SW480 (cell line): ENCODE measurements at regions not wholly inside any gene's neighbourhood (a gene's known extent, or its start where the extent isn't known, plus 50 kb on each side); places are given as distances from the start of the nearest gene placed in this dataset.

Experiments
- DNase-seq: peaks from one replicate; pipeline ENCODE4 v3.0.0-alpha.2; 2016; ENCODE audit warnings: low spot score

DNA sequence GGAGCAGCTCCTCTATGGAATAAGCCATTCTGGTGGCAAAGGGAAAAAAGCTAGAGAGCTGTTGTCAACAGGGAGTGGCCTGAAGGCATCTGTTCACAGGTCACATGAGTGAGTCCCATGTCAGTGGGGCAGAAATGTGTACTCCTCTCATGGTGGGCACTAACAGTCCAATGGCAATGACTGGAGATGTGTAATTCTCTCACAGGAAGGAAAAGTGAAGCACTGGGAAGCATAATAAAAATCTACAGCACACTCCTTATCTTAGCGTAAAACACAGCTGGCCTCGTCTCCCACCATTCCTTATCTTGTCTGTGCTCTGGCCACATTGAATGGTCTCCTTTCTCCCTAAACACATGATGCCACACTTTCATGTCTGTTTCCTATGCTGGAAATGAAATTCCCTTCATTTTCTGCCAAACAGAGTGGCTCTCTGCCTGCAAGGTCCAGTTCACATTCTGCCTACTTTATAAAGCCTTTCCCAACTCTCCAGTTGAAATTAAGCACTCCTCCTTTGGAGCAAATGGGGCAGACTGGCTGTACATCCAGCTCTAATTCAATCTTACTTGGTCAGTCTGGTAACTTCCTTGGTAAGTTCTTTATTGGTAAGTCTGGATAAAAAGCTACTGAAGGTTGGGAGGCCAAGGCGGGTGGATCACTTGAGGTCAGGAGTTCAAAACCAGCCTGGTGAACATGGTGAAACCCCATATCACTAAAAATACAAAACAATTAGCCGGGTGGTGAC lies 139.8 kb downstream of the RPL22L1 start:
- no peak for DNase-seq

DNA sequence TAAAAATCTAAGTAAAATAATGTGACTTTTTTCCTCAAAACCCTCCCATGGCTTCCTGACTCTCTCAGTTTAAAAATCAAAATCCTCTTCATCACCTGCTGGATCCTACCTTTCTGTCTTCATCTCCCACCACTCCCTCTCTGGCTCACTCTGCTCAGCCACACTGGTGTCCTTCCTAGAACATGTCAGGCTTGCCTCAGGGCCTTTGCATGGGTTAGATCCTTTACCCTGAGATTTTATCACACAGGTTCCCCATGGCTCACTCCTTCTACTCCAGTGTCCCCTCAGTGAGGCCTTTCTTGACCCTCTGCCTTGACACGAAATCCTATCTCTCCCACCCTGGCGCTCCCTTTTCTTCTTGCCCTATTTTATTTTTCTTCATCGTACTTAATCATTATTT lies 141.8 kb downstream of the RPL22L1 start:
- DNase-seq: no peak

DNA sequence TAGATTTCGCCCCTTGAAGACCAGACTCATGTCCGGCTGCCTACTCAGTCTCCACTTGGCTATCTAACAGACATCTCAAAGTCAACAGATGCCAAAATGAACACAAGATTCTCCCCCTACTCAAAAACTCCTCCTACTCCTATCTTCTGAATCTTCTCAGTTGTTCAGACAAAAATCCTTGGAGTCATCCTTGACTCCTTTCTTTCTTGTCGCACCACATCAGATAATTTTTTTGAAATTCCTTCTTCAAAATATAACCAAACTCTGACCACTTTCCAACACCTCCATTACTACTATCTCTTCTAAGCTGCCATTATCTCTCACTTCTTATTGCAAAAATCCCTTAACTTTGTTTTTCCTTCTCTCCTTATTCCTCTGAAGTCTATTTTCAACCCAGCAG lies 141.9 kb upstream of the SLC7A14 start:
- no peak for DNase-seq

- DNase-seq: peak; percentile 35
Observed at GRCh38 chr3:170726976-170727661, 141.2 kb upstream of the SLC7A14 start.

DNA sequence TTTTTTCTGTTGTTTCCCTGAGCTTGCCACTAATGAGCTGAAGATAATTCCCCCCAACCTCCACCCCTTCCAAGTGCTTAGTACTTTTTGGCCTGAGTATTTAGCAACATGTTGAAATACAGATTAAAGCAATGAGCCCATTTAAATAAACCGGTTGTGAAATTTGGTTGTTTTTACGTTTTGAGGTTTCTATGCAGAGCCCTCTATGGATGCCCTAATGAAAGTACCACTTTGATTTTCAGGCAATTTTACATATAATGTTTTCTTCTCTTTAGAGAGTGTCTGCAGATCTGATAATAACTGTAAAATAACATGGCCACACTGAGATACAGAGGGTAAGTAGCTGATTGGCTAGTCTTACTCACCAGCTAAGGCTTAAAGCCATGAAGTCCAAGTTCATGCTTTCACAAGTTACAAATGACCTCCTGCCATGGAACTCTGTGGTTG lies 139.4 kb upstream of the SLC7A14 start:
- no peak for DNase-seq

DNA sequence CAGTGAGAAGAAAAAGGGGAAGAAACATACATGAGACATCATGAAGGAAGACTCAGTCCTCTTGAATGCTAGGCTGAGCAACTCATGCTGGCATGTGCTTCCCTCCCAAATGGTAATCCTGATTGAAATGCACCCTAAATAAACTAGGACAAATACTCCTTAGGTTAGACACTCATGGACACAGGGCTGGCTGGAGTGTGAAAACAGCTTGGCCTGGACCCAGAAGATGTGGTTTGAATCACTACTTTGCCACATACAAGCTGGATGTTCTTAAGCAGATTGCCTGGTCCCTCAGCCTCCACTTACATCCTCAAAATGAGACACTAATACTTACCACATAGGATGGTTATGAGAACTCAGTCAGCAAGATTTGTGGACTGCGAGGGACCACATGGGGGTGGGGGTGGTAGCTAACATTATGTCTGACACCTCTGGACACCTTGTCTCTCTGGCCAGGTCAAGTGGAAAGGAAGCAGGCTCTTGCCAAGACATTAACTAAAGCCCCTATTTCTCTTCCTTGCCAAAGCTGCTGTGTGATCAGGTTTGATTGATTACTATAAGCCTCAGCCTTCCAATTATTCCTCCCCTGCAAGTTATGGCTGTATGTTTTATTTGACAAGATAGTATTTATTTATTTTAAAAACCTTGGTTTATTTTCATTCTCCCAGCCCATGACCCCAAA lies 138.9 kb upstream of the SLC7A14 start:
- DNase-seq: no peak

DNA sequence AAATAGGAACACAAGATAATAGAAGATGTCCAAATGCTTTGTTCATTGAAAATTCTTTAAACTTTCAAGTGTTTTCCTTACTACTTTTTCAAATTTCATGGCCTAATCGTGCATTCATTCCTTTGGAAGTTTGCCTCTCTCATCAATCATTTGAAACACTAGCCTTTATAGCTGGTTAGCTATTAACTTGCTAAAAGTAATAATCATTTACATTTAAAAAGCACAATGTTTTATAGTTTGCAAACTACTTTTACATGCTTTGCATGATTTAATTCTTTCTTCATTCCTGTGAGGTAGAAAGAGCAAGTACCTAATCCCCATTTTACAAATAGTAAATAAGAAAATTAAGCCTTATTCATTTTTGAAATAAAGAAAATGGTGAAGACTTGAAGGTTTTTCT lies 137.4 kb upstream of the SLC7A14 start:
- DNase-seq: no peak

DNA sequence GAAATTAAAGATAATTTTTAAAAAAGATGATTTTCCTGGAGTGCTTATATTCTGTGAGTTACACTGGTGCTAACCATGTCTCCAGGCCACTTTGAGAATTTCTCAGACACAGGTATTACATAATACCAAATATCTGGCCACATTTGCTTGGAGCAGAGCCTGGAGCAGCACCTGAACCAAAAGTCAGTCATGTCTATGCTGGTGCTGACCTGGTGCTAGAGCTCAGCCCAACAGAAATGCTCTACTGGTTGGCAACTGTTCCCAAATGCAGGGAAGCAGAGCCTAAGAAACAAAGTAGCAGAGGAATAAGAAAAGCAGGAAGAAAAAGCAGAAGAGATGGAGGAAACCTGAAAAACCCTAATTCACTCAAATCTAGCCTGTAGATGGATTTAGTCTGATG lies 135.7 kb upstream of the SLC7A14 start:
- no peak for DNase-seq

DNA sequence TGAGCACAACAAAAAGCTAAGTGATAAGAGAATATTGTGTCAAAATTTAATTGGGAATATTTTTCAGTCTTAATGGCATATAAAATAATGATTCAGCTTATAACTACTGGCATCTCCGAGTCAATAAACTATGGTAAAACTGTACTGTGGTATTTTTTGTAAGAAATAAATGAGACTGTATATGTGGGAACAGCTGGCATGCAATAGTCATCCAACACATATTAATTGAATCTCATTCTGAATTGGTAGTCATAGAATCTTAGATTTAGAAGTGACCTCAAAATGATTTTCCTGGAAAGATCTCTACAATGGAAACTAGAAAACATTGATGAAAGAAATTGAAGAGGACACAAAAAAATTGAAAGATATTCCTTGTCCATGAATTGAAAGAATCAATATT lies 133.4 kb upstream of the SLC7A14 start:
- no peak for DNase-seq

GRCh38 chr3:170718848-170719247 lies 133.0 kb upstream of the SLC7A14 start:
- DNase-seq: no peak

DNA sequence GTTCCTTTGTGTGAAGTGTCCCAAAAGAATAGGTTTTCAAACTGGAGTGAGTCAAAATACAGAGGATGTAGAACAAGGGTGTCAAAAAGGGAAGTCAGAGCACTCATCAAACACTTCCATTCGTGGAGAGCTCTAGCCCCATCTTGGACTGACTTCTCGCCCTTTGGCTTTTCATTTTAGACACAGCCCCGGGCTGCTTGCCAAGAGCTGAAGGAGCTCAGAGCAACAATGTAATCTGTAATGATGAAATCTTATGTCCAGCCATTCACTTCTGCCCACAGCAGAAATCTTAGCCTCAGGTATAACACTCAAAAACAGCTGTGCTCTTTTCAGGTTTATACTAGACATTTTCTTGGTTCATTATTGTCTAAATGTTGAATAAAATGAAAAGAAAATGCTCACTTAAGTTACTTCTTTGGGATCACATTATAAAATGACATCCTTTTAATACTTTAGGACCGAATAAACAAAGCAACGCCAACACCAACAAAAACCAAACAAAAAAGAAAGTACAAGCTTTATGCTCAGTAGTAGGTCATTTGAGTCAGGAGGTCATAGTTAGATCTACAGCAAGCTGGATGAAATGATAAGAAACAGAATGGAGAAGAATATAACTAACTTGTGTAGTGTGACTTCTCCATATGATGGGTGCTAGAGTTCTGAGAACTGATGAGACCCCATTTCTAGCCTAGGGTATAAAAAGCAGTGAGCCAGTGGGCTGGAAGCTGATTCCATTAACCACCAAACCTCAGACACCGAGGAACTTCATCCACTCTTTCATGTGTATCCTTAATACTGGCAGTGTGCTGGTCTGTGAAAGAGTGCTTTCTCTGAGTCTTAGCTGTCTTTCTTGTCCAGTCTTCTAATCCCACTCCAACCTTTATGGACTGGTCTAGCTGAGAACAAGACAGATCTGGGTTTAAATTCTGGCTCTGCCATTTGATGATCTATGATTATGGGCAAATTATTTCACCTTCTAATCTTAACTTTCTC lies 131.8 kb upstream of the SLC7A14 start:
- no peak for DNase-seq

DNA sequence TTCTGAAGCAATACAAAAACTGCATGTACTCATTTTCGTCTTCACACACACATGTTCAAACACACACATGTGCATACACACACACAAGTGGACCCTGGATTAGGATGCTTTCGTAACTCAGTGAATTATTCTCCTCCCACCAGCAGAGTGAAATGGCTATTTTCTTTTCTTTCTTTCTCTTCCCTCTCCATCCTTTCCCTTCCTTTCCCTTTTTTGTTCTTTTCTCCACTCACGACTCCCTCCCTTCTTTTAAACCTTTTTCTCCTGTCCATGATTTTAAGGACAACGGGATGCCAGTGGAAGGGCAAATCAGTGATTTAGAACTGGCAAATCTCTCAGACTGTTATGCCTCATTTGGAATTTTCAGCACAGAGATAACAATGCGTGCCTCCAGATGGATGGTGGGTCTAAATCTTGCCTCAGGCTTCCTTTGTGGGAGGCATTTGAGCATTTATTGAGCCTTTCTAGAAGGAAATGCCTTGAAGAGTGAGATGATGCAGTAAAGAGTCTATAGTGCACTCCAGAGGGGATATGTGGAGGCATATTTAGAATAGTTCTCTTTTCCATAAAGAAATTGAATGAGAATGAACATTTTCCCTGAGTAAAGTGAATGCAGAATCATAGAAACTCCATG lies 130.4 kb upstream of the SLC7A14 start:
- DNase-seq: no peak

GRCh38 chr3:170714562-170715535 lies 129.0 kb upstream of the SLC7A14 start:
- DNase-seq: no peak

DNA sequence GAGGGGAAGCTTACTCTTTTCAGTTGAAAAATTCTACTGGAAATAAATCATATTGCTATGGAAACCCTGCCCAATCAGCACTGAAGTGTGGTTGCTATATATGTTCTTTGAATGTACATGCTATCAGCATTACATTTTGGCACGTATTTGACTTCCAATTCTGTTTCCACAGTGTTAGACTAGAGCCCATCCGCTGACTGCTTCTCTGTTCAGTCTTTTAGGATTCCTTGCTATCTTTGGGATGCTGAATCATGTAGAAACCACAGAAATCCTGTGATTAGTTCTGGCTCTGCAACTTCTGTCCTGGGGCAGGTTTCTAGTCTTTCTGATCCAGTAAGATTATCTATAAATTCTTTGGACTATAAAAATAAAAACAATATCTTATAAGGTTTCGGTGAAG lies 128.2 kb upstream of the SLC7A14 start:
- DNase-seq: no peak

GRCh38 chr3:170713653-170714052 lies 127.8 kb upstream of the SLC7A14 start:
- no peak for DNase-seq

- no peak for DNase-seq
Observed at GRCh38 chr3:170712798-170713197, 126.9 kb upstream of the SLC7A14 start.

DNA sequence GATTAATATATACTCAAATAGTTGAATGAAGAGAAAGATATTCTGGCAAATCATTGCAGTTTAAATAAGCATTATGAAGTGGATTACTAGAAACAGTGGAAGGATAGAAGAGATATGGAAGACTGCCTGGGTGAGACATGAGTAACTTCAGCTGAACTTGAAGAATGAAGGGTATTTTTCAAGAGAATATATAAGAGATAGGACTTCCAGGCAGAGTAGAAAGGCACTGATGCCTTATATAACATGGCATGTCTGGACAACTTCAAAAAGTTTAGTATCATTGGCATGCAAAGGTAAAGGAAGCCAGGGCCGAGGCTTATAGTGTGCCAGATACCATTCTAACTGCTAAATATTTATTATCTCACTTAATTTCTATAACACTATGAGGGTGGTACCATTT lies 126.5 kb upstream of the SLC7A14 start:
- DNase-seq: no peak

DNA sequence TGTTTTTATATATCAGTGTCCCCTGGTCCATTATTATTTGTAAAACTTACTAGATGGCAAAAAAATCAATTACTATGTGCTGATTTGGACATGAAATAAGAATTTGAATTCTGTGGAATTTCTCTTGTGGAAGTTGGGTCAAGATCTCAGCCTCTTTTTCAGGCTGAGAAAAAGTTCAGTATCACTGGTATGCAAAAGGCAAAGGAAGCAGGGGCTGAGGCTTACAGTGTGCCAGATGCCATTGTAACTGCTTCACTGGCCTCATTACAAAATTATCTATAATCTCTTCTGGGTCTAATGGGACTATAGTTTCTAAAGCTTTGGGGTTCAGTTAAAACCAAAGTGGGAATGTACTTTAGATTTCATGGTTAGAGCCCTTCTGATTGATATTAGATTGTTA lies 125.9 kb upstream of the SLC7A14 start:
- DNase-seq: no peak

- no peak for DNase-seq
Observed at GRCh38 chr3:170709046-170709445, 123.2 kb upstream of the SLC7A14 start.

DNA sequence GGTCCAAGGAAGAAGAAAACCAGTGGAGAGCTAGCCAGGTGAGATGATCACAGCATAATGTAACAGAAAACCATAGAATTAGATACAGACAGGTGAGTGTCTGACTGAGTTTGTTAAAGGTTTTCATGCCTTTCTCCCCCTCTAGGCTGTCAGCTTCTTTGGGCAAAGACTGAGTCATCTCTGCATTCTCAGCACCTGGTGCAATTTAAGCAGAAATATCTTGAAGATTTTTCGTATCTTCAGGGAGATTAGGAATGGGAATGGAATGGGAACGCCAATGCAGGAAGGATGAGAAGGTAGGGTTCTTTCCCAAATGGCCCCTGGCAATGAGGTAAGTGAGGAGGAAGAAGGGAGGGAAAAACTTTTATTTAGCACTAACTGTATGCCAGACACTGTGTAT lies 122.0 kb upstream of the SLC7A14 start:
- DNase-seq: no peak
